Activated CD8-positive, alpha-beta T cell treated with anti-CD3 and anti-CD28 coated beads for 36 hours (primary cell): ENCODE measurements at regions not wholly inside any gene's neighbourhood (a gene's known extent, or its start where the extent isn't known, plus 50 kb on each side); places are given as distances from the start of the nearest gene placed in this dataset.

ENCODE experiments used
- ATAC-seq: fragments of 200-7000 bp; cut with Tn5 transposase; one replicate; pipeline ENCODE4 v1.10.0; 2021; ENCODE audit warnings: mild to moderate bottlenecking, moderate library complexity
- CTCF ChIA-PET: fragments of 350-600 bp; sonication (Branson Sonifier 250); formaldehyde crosslinking; loops from one replicate; lab custom pipeline; 2021; ENCODE audit warnings: antibody characterized with exemption; lab: Charles Lee
- POLR2A ChIA-PET: fragments of 350-600 bp; sonication (Branson Sonifier 250); formaldehyde crosslinking; loops from one replicate; lab custom pipeline; 2021; ENCODE audit warnings: antibody characterized with exemption; lab: Charles Lee
- DNase-seq: peaks from one replicate; pipeline ENCODE4 v3.0.0-alpha.2; 2020
- H3K27ac Mint-ChIP-seq: one replicate; pipeline ENCODE4 v1.8.0; 2021; ENCODE audit warnings: mild to moderate bottlenecking, mixed read lengths
- H3K27me3 Mint-ChIP-seq: one replicate; pipeline ENCODE4 v1.8.0; 2021; ENCODE audit warnings: mixed read lengths
- H3K36me3 Mint-ChIP-seq: one replicate; pipeline ENCODE4 v1.8.0; 2021; ENCODE audit warnings: low read depth, mixed read lengths
- H3K4me1 Mint-ChIP-seq: one replicate; pipeline ENCODE4 v1.8.0; 2021; ENCODE audit warnings: low read depth, mixed read lengths
- H3K4me3 Mint-ChIP-seq: one replicate; pipeline ENCODE4 v1.8.0; 2021; ENCODE audit warnings: mild to moderate bottlenecking, moderate library complexity, mixed read lengths
- H3K9me3 Mint-ChIP-seq: one replicate; pipeline ENCODE4 v1.8.0; 2021; ENCODE audit warnings: mixed read lengths
- CTCF ChIP-seq: fragments of 200-600 bp; IDR thresholded peaks from one replicate; pipeline ENCODE4 v1.8.0; 2022; ENCODE audit warnings: antibody characterized with exemption, mild to moderate bottlenecking
- intact Hi-C: fragments of 100-400 bp; cut with micrococcal nuclease; formaldehyde crosslinking; loops from one replicate; pipeline ENCODE4 v1.10.0; 2022

- Mint-ChIP-seq H3K9me3 (peaks cover 5% of the 10 kb centered on the region), H3K27me3 (no peaks in the 10 kb centered on the region), H3K4me3 (no peak overlapping the region), H3K4me1 (no peaks in the 10 kb centered on the region), H3K27ac (no peak overlapping the region), H3K36me3 (no peaks in the 10 kb centered on the region)
- ChIA-PET CTCF (no interaction called here), POLR2A (no interaction called here)
- ATAC-seq, result no peak
- intact Hi-C loops, result no loop called here
- DNase-seq, result no peak
- no peak for TF ChIP-seq CTCF
Measured at GRCh38 chr13:53749306-53749705, 720.7 kb downstream of the OLFM4 start.

- ATAC-seq, result no peak
- no peak for DNase-seq
- Mint-ChIP-seq H3K36me3 (no peaks in the 10 kb centered on the region), H3K4me3 (no peak overlapping the region), H3K4me1 (no peaks in the 10 kb centered on the region), H3K27ac (no peak overlapping the region), H3K9me3 (peaks cover 14% of the 10 kb centered on the region), H3K27me3 (no peaks in the 10 kb centered on the region)
- CTCF ChIA-PET, result no interaction called here
- POLR2A ChIA-PET, result no interaction called here
- intact Hi-C loops, result no loop called here
- no peak for TF ChIP-seq CTCF
Measured at GRCh38 chr13:53759016-53759415, 730.4 kb downstream of the OLFM4 start.

GRCh38 chr13:53775807-53776206 is 747.2 kb downstream of the OLFM4 start:
- Mint-ChIP-seq H3K27ac (no peak overlapping the region), H3K36me3 (no peaks in the 10 kb centered on the region), H3K27me3 (no peaks in the 10 kb centered on the region), H3K9me3 (no peaks in the 10 kb centered on the region), H3K4me1 (no peaks in the 10 kb centered on the region), H3K4me3 (no peak overlapping the region)
- ChIA-PET POLR2A (no interaction called here), CTCF (no interaction called here)
- DNase-seq (no peak), ATAC-seq (no peak)
- intact Hi-C loops, result no loop called here
- TF ChIP-seq CTCF, result no peak

GRCh38 chr13:53778937-53779336 is 750.3 kb downstream of the OLFM4 start:
- Mint-ChIP-seq H3K4me1 (peaks cover 4% of the 10 kb centered on the region), H3K4me3 (no peak overlapping the region), H3K27ac (no peak overlapping the region), H3K27me3 (no peaks in the 10 kb centered on the region), H3K36me3 (no peaks in the 10 kb centered on the region), H3K9me3 (no peaks in the 10 kb centered on the region)
- ChIA-PET CTCF (no interaction called here), POLR2A (no interaction called here)
- intact Hi-C loops, result no loop called here
- no peak for TF ChIP-seq CTCF
- ATAC-seq (no peak), DNase-seq (no peak)

- ChIA-PET CTCF (interaction anchor here (1.0 to 1.4 kb wide), 9 partner anchors 9 to 359 kb away, joined by 3 to 4 read pairs (median 3); no protein-coding TSS in a partner anchor), POLR2A (no interaction called here)
- Mint-ChIP-seq H3K36me3 (no peaks in the 10 kb centered on the region), H3K27ac (no peak overlapping the region), H3K4me3 (no peak overlapping the region), H3K4me1 (peaks cover 4% of the 10 kb centered on the region), H3K9me3 (peaks cover 2% of the 10 kb centered on the region), H3K27me3 (no peaks in the 10 kb centered on the region)
- intact Hi-C loops, result no loop called here
- TF ChIP-seq CTCF, result no peak
- DNase-seq (no peak), ATAC-seq (no peak)
Measured at GRCh38 chr13:53781941-53782340, 753.3 kb downstream of the OLFM4 start.
